OCI-LY7 (cell line): ENCODE measurements at regions not wholly inside any gene's neighbourhood (a gene's known extent, or its start where the extent isn't known, plus 50 kb on each side); places are given as distances from the start of the nearest gene placed in this dataset.

ENCODE experiments used
- BruUV-seq: library from RNA; stranded (reverse); fragments of 400-500 nt; replicated peaks from 2 replicates; lab custom pipeline; 2021; lab: Mats Ljungman, UMichigan
- CTCF ChIA-PET: fragments of 300-600 bp; sonication (Branson Sonifier 250); formaldehyde crosslinking; loops from one replicate; lab custom pipeline; 2022; ENCODE audit warnings: antibody characterized with exemption; ENCODE audit not compliant: unreplicated experiment; lab: Charles Lee
- POLR2A ChIA-PET: fragments of 300-600 bp; sonication (Branson Sonifier 250); formaldehyde crosslinking; loops from one replicate; lab custom pipeline; 2022; ENCODE audit warnings: antibody characterized with exemption; lab: Charles Lee
- DNase-seq: peaks from one replicate; pipeline ENCODE4 v3.0.0-alpha.2; 2015; ENCODE audit warnings: low spot score
- H2AFZ ChIP-seq: fragments of 200-600 bp; sonication (generic), shearing (Covaris generic); 2 replicates; pipeline ENCODE4 v1.6.1; 2014; ENCODE audit warnings: mild to moderate bottlenecking, antibody characterized with exemption, low read length, moderate library complexity
- H3K27ac ChIP-seq: fragments of 200-600 bp; sonication (generic); 2 replicates; pipeline ENCODE4 v1.5.1; 2014; ENCODE audit warnings: mixed run types, low read depth, mild to moderate bottlenecking, moderate library complexity, low read length, inconsistent platforms; ENCODE audit not compliant: poor library complexity, severe bottlenecking
- H3K36me3 ChIP-seq: fragments of 200-600 bp; sonication (generic); 2 replicates; pipeline ENCODE4 v1.6.1; 2014; ENCODE audit warnings: mild to moderate bottlenecking, antibody characterized with exemption, low read length, moderate library complexity, mixed read lengths; ENCODE audit not compliant: insufficient read depth
- H3K4me1 ChIP-seq: fragments of 200-600 bp; sonication (generic); 2 replicates; pipeline ENCODE4 v1.5.1; 2014; ENCODE audit warnings: mild to moderate bottlenecking, low read length; ENCODE audit not compliant: insufficient read depth, poor library complexity, severe bottlenecking
- H3K4me2 ChIP-seq: fragments of 200-600 bp; sonication (generic); 2 replicates; pipeline ENCODE4 v1.6.1; 2014; ENCODE audit warnings: mild to moderate bottlenecking, low read length
- H3K4me3 ChIP-seq: fragments of 200-600 bp; sonication (generic); 2 replicates; pipeline ENCODE4 v1.5.1; 2014; ENCODE audit warnings: mild to moderate bottlenecking, low read depth, low read length; ENCODE audit not compliant: poor library complexity, severe bottlenecking
- H3K79me2 ChIP-seq: fragments of 200-600 bp; sonication (generic); 2 replicates; pipeline ENCODE4 v1.6.1; 2016; ENCODE audit warnings: low read depth, mild to moderate bottlenecking, low read length, moderate library complexity, mixed read lengths; ENCODE audit not compliant: insufficient read depth
- H3K9me2 ChIP-seq: fragments of 200-600 bp; sonication (generic); 2 replicates; pipeline ENCODE4 v1.6.1; 2016; ENCODE audit warnings: mild to moderate bottlenecking, low read length, mixed read lengths; ENCODE audit not compliant: insufficient read depth
- H3K9me3 ChIP-seq: fragments of 200-600 bp; sonication (generic); 2 replicates; pipeline ENCODE4 v1.6.1; 2014; ENCODE audit warnings: mild to moderate bottlenecking, mixed run types, low read length, mixed read lengths
- H4K20me1 ChIP-seq: fragments of 200-600 bp; sonication (generic); 2 replicates; pipeline ENCODE4 v1.6.1; 2014; ENCODE audit warnings: mild to moderate bottlenecking, antibody characterized with exemption, low read length, moderate library complexity, mixed read lengths; ENCODE audit not compliant: insufficient read depth
- EZH2phosphoT487 ChIP-seq: fragments of 200-600 bp; sonication (generic); IDR thresholded peaks from 2 replicates; pipeline ENCODE4 v1.6.1; 2018; ENCODE audit warnings: low read depth, borderline replicate concordance, mild to moderate bottlenecking, mixed run types, antibody characterized with exemption, low read length, moderate library complexity, mixed read lengths
- intact Hi-C: fragments of 100-400 bp; cut with micrococcal nuclease; formaldehyde crosslinking; loops from one replicate; pipeline ENCODE4 v1.10.0; 2022; ENCODE audit not compliant: unreplicated experiment
- TF ChIP-seq, protein P1 (sequence below): fragments of 200-600 bp; sonication (generic); conservative IDR thresholded peaks from 2 replicates; pipeline ENCODE4 v1.5.1; 2014; ENCODE audit warnings: mild to moderate bottlenecking, antibody characterized with exemption, low read length, moderate library complexity, mixed read lengths

- H3K4me2 ChIP-seq, result no peak overlapping the region
- H2AFZ ChIP-seq, result no peak overlapping the region
- no peaks in the 10 kb centered on the region for H3K4me1 ChIP-seq
- H3K9me3 ChIP-seq, result no peaks in the 10 kb centered on the region
- no peak overlapping the region for H3K27ac ChIP-seq
- H3K4me3 ChIP-seq, result no peak overlapping the region
- POLR2A ChIA-PET, result interaction anchor here (0.6 kb wide), 1 partner anchor 44 kb away, joined by 3 read pairs; no protein-coding TSS in a partner anchor
- DNase-seq, result no peak
- no peaks in the 10 kb centered on the region for H4K20me1 ChIP-seq
- H3K36me3 ChIP-seq, result no peaks in the 10 kb centered on the region
- H3K79me2 ChIP-seq, result no peaks in the 10 kb centered on the region
- no TSS peak for BruUV-seq
- CTCF ChIA-PET, result no interaction called here
- intact Hi-C loops, result no loop called here
- H3K9me2 ChIP-seq, result no peaks in the 10 kb centered on the region
- TF ChIP-seq EZH2phosphoT487, result no peak
- TF ChIP-seq, protein P1, sequence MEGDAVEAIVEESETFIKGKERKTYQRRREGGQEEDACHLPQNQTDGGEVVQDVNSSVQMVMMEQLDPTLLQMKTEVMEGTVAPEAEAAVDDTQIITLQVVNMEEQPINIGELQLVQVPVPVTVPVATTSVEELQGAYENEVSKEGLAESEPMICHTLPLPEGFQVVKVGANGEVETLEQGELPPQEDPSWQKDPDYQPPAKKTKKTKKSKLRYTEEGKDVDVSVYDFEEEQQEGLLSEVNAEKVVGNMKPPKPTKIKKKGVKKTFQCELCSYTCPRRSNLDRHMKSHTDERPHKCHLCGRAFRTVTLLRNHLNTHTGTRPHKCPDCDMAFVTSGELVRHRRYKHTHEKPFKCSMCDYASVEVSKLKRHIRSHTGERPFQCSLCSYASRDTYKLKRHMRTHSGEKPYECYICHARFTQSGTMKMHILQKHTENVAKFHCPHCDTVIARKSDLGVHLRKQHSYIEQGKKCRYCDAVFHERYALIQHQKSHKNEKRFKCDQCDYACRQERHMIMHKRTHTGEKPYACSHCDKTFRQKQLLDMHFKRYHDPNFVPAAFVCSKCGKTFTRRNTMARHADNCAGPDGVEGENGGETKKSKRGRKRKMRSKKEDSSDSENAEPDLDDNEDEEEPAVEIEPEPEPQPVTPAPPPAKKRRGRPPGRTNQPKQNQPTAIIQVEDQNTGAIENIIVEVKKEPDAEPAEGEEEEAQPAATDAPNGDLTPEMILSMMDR, result no peak
These were observed 60.3 kb upstream of the SHB start for GRCh38 chr9:38129366-38129765.

DNA sequence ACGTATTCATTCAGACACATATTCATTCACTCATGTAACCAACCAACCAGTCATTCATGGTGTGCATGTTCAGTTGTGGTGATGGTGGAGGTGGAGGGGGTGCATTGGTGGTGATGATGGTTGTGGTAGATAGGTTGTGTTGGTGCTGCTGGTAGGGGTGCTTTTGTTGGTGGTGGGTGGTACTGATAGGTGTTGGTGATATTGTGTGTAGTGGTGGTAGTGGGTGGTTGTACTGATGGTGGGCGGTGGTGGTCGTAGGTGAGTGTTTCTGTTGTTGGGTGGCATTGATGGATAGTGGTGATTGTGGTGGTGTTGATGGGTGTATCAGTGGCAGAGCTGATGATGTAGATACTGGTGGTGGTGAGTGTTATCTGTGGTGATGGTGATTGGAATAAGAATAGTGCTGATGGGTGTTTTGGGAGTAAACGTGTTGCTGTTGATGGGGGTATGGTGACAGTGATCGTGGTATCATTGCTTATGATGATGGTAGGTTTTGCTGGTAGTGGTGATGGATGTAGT, 59.8 kb upstream of the SHB start:
- Histone ChIP-seq H3K9me3 (no peaks in the 10 kb centered on the region), H3K4me3 (no peak overlapping the region), H4K20me1 (no peaks in the 10 kb centered on the region), H3K36me3 (no peaks in the 10 kb centered on the region), H3K4me1 (no peaks in the 10 kb centered on the region), H3K4me2 (no peak overlapping the region), H2AFZ (no peak overlapping the region), H3K79me2 (no peaks in the 10 kb centered on the region), H3K9me2 (no peaks in the 10 kb centered on the region), H3K27ac (no peak overlapping the region)
- POLR2A ChIA-PET, result interaction anchor here (0.6 kb wide), 1 partner anchor 43 kb away, joined by 3 read pairs; no protein-coding TSS in a partner anchor
- no TSS peak for BruUV-seq
- no peak for TF ChIP-seq EZH2phosphoT487
- TF ChIP-seq, protein P1, result no peak
- CTCF ChIA-PET, result no interaction called here
- intact Hi-C loops, result no loop called here
- no peak for DNase-seq

GRCh38 chr9:38127271-38127839, 58.3 kb upstream of the SHB start:
- BruUV-seq, result no TSS peak
- Histone ChIP-seq H2AFZ (no peak overlapping the region), H3K27ac (no peak overlapping the region), H3K4me2 (no peak overlapping the region), H4K20me1 (no peaks in the 10 kb centered on the region), H3K9me2 (no peaks in the 10 kb centered on the region), H3K4me1 (no peaks in the 10 kb centered on the region), H3K36me3 (no peaks in the 10 kb centered on the region), H3K79me2 (no peaks in the 10 kb centered on the region), H3K9me3 (no peaks in the 10 kb centered on the region), H3K4me3 (no peak overlapping the region)
- POLR2A ChIA-PET, result no interaction called here
- no peak for TF ChIP-seq EZH2phosphoT487
- TF ChIP-seq, protein P1, result no peak
- DNase-seq, result no peak
- CTCF ChIA-PET, result no interaction called here
- intact Hi-C loops, result no loop called here
